ENCODE measurements at regions not wholly inside any gene's neighbourhood (a gene's known extent, or its start where the extent isn't known, plus 50 kb on each side); places are given as distances from the start of the nearest gene placed in this dataset.

GRCh38 chr19:31175564-31176348 is 173.5 kb downstream of the TSHZ3 start:
- DNase-seq (ENCODE audit: low read depth) = no peak
- no peak overlapping the region for H3K4me3 ChIP-seq (ENCODE audit: low read depth, low read length)
- no peak for TF ChIP-seq CTCF (IDR thresholded peaks at IDR 0.05; ENCODE audit: insufficient read depth, low read depth, low read length)

- TF ChIP-seq CTCF (IDR thresholded peaks at IDR 0.05; ENCODE audit: insufficient read depth, low read depth, low read length) = no peak
- DNase-seq (ENCODE audit: low read depth) = no peak
- H3K4me3 ChIP-seq (ENCODE audit: low read depth, low read length) = no peak overlapping the region
These were observed 174.3 kb downstream of the TSHZ3 start for GRCh38 chr19:31174948-31175347.

GRCh38 chr19:31173991-31174390 is 175.2 kb downstream of the TSHZ3 start:
- TF ChIP-seq CTCF (IDR thresholded peaks at IDR 0.05; ENCODE audit: insufficient read depth, low read depth, low read length) = no peak
- DNase-seq (ENCODE audit: low read depth) = no peak
- H3K4me3 ChIP-seq (ENCODE audit: low read depth, low read length) = no peak overlapping the region

- H3K4me3 ChIP-seq (ENCODE audit: low read depth, low read length) = no peak overlapping the region
- no peak for TF ChIP-seq CTCF (IDR thresholded peaks at IDR 0.05; ENCODE audit: insufficient read depth, low read depth, low read length)
- no peak for DNase-seq (ENCODE audit: low read depth)
These were observed 177.3 kb downstream of the TSHZ3 start for GRCh38 chr19:31171936-31172335.

- TF ChIP-seq CTCF (IDR thresholded peaks at IDR 0.05; ENCODE audit: insufficient read depth, low read depth, low read length) = no peak
- DNase-seq (ENCODE audit: low read depth) = no peak
- H3K4me3 ChIP-seq (ENCODE audit: low read depth, low read length) = no peak overlapping the region
These were observed 179.2 kb downstream of the TSHZ3 start for GRCh38 chr19:31170046-31170445.

GRCh38 chr19:31168106-31168625 is 181.1 kb downstream of the TSHZ3 start:
- H3K4me3 ChIP-seq (ENCODE audit: low read depth, low read length) = no peak overlapping the region
- no peak for DNase-seq (ENCODE audit: low read depth)
- TF ChIP-seq CTCF (IDR thresholded peaks at IDR 0.05; ENCODE audit: insufficient read depth, low read depth, low read length) = no peak

Data from fibroblast of villous mesenchyme (primary cell).